ENCODE measurements at regions not wholly inside any gene's neighbourhood (a gene's known extent, or its start where the extent isn't known, plus 50 kb on each side); places are given as distances from the start of the nearest gene placed in this dataset.
"Not testable (repeated sequence)": the region's sequence is repeated elsewhere in the genome, so short reads cannot be mapped to it uniquely, and the experiment has no call there.

- no peak for DNase-seq (ENCODE audit: low read depth)
Observed at GRCh38 chr14:95818581-95818980, 58.1 kb upstream of the TUNAR start.

GRCh38 chr14:95817271-95817670 lies 59.4 kb upstream of the TUNAR start:
- DNase-seq (ENCODE audit: low read depth) = no peak

GRCh38 chr14:95816539-95816938 lies 60.1 kb upstream of the TUNAR start:
- DNase-seq (ENCODE audit: low read depth) = no peak

- no peak for DNase-seq (ENCODE audit: low read depth)
Observed at GRCh38 chr14:95815226-95815690, 61.4 kb upstream of the TUNAR start.

GRCh38 chr14:95814363-95815225 lies 62.0 kb upstream of the TUNAR start:
- DNase-seq (ENCODE audit: low read depth) = no peak

GRCh38 chr14:95811813-95812212 lies 64.8 kb upstream of the TUNAR start:
- no peak for DNase-seq (ENCODE audit: low read depth)

GRCh38 chr14:95808371-95808770 lies 68.3 kb upstream of the TUNAR start:
- DNase-seq (ENCODE audit: low read depth) = no peak

GRCh38 chr14:95796788-95797187 lies 79.8 kb upstream of the TUNAR start:
- no peak for DNase-seq (ENCODE audit: low read depth)

GRCh38 chr14:95787941-95788340 lies 74.0 kb upstream of the TCL1A start:
- DNase-seq (ENCODE audit: low read depth) = no peak

GRCh38 chr14:95786566-95786965 lies 72.6 kb upstream of the TCL1A start:
- DNase-seq (ENCODE audit: low read depth) = no peak

GRCh38 chr14:95784137-95784536 lies 70.2 kb upstream of the TCL1A start:
- peak; percentile 3 for DNase-seq (ENCODE audit: low read depth)

GRCh38 chr14:95776798-95777534 lies 63.0 kb upstream of the TCL1A start:
- DNase-seq (ENCODE audit: low read depth) = no peak

GRCh38 chr14:95774265-95775160 lies 60.6 kb upstream of the TCL1A start:
- DNase-seq (ENCODE audit: low read depth) = peak; percentile 8

- no peak for DNase-seq (ENCODE audit: low read depth)
Observed at GRCh38 chr14:95770777-95771176, 56.9 kb upstream of the TCL1A start.

- DNase-seq (ENCODE audit: low read depth) = no peak
Observed at GRCh38 chr14:95769976-95770375, 56.1 kb upstream of the TCL1A start.

GRCh38 chr14:95769431-95769830 lies 55.5 kb upstream of the TCL1A start:
- DNase-seq (ENCODE audit: low read depth) = not testable (repeated sequence)

GRCh38 chr14:95765051-95765450 lies 51.1 kb upstream of the TCL1A start:
- no peak for DNase-seq (ENCODE audit: low read depth)

GRCh38 chr14:95763875-95764274 lies 50.0 kb upstream of the TCL1A start:
- DNase-seq (ENCODE audit: low read depth) = no peak
